HEK293 (cell line): ENCODE measurements at regions not wholly inside any gene's neighbourhood (a gene's known extent, or its start where the extent isn't known, plus 50 kb on each side); places are given as distances from the start of the nearest gene placed in this dataset.

Source experiments
- CTCF ChIP-seq: fragments of 450-650 bp; formaldehyde crosslinking; IDR thresholded peaks from 2 replicates; pipeline ENCODE4 v1.5.1; 2016; ENCODE audit warnings: missing biosample characterization, missing genetic modification characterization
- HOXC10 ChIP-seq: sonication (generic); formaldehyde crosslinking; IDR thresholded peaks from 2 replicates; pipeline ENCODE4 v1.8.1; 2023; ENCODE audit warnings: mild to moderate bottlenecking, missing genetic modification reagents
- PATZ1 ChIP-seq: fragments of 450-650 bp; formaldehyde crosslinking; IDR thresholded peaks from 2 replicates; pipeline ENCODE4 v1.5.1; 2016; ENCODE audit warnings: missing biosample characterization, missing genetic modification characterization
- YY1 ChIP-seq: fragments of 450-650 bp; formaldehyde crosslinking; IDR thresholded peaks from 2 replicates; pipeline ENCODE4 v1.5.1; 2018; ENCODE audit warnings: missing biosample characterization, missing genetic modification characterization
- ZBTB10 ChIP-seq: fragments of 450-650 bp; formaldehyde crosslinking; IDR thresholded peaks from 2 replicates; pipeline ENCODE4 v1.5.1; 2016; ENCODE audit warnings: missing biosample characterization, missing genetic modification characterization
- ZFP41 ChIP-seq: fragments of 450-650 bp; formaldehyde crosslinking; IDR thresholded peaks from 2 replicates; pipeline ENCODE4 v1.5.1; 2016; ENCODE audit warnings: missing biosample characterization, missing genetic modification characterization, borderline replicate concordance
- ZNF146 ChIP-seq: fragments of 450-650 bp; formaldehyde crosslinking; IDR thresholded peaks from 2 replicates; pipeline ENCODE4 v1.5.1; 2016; ENCODE audit warnings: missing biosample characterization, missing genetic modification characterization
- ZNF174 ChIP-seq: fragments of 450-650 bp; formaldehyde crosslinking; IDR thresholded peaks from 2 replicates; pipeline ENCODE4 v1.5.0; 2017; ENCODE audit warnings: missing biosample characterization, mild to moderate bottlenecking, missing genetic modification characterization

GRCh38 chr7:3232228-3232627 lies 68.8 kb upstream of the SDK1 start:
- TF ChIP-seq CTCF (tag by site-specific recombination) (no peak), ZFP41 (tag by site-specific recombination) (no peak), HOXC10 (no peak), ZNF174 (tag by site-specific recombination) (no peak), YY1 (tag by site-specific recombination) (no peak), PATZ1 (no peak), ZNF146 (no peak), ZBTB10 (tag by site-specific recombination) (no peak)
